Fibroblast of pulmonary artery (primary cell): ENCODE measurements at regions not wholly inside any gene's neighbourhood (a gene's known extent, or its start where the extent isn't known, plus 50 kb on each side); places are given as distances from the start of the nearest gene placed in this dataset.

ENCODE experiments used
- DNase-seq: peaks from one replicate; pipeline ENCODE4 v3.0.0-alpha.2; 2010; ENCODE audit warnings: low read depth
- H3K4me3 ChIP-seq: replicated peaks from 2 replicates; pipeline ENCODE4 v1.5.1; 2011; ENCODE audit warnings: low read depth, mild to moderate bottlenecking, control low read depth, low read length, moderate library complexity
- TF ChIP-seq, protein P1 (sequence below): IDR thresholded peaks from 2 replicates; pipeline ENCODE4 v1.5.1; 2011; ENCODE audit warnings: mild to moderate bottlenecking, control low read depth, low read length, inconsistent platforms; ENCODE audit errors: missing control alignments

DNA sequence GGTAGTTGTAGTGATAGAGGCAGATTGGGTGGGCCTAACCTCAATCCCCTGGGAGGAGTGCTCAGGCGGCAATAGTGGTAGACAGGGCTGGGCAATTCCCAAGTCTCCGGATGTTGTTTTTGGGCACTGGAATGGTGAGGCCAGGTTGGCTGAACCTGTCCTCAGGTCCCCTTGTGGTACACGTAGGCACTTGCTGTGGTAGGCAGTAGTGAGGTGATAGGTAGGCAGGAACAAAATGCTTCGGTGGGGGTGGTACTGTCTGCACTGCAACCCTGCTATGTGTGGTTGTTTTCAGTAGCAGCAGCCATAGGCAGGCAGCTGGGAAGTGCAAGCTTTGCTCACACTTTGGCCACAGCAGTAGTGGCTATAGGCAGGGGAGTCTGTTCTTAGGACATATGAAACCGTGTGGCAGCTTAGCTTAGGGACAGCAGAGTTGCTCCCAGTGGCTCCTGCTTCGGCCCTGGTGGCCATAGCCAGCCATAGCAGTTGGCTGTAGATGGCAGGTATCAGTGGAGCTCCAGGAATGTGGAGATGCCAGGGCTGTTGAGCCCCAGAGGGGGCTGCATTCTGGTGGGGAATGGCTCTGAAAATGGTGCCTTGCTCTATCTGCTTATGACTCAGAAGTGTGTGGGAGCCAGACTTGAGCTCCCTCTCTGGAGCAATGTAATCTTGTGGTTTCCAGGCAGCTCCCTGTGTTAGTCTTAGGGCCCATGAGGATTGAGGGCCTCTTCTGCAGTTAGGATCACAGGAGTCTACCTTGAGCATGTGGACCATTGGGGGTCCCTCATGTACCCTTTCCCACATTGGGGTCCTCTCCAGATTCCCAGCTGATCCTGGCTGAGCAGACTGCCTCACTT, 241.8 kb upstream of the BMP2 start:
- H3K4me3 ChIP-seq: no peak overlapping the region
- DNase-seq: peak; percentile 39
- TF ChIP-seq, protein P1, sequence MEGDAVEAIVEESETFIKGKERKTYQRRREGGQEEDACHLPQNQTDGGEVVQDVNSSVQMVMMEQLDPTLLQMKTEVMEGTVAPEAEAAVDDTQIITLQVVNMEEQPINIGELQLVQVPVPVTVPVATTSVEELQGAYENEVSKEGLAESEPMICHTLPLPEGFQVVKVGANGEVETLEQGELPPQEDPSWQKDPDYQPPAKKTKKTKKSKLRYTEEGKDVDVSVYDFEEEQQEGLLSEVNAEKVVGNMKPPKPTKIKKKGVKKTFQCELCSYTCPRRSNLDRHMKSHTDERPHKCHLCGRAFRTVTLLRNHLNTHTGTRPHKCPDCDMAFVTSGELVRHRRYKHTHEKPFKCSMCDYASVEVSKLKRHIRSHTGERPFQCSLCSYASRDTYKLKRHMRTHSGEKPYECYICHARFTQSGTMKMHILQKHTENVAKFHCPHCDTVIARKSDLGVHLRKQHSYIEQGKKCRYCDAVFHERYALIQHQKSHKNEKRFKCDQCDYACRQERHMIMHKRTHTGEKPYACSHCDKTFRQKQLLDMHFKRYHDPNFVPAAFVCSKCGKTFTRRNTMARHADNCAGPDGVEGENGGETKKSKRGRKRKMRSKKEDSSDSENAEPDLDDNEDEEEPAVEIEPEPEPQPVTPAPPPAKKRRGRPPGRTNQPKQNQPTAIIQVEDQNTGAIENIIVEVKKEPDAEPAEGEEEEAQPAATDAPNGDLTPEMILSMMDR: no peak

DNA sequence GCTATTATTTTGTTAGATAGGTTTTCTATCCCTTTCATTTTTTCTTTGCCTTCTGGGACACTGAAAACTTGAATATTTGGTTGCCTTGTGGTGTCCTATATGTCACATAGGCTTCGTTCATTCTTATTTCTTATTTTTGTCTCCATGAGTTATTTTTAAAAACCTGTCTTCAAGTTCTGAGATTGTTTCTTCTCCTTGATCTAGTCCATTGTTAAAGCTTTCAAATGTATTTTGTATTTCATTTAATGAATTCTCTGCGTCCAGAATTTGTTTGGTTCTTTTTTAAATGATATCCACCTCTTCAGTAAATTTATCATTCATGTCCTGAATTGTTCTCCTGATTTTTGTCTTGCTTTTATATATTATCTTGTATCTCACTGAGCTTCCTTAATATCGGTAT, 243.2 kb upstream of the BMP2 start:
- no peak for DNase-seq
- no peak overlapping the region for H3K4me3 ChIP-seq
- TF ChIP-seq, protein P1: no peak

DNA sequence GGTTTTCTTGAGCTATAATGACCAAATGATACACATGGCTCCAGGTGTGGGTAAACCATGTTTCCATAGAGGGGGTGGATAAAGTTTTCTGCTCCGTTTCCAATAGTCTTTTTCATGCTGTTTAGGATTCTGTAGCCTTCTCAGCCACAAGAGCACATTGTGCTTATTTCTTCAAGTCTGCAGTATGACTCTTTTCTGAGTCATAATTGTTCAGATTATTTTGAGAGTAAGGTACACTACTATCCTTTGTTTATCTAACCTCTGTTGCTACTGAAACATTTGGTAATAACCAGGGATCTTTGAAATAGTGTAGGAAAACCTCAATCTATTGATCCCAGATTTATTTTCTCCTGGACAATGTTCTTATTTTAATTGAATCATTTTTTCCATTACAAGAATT, 247.9 kb upstream of the BMP2 start:
- TF ChIP-seq, protein P1: no peak
- no peak overlapping the region for H3K4me3 ChIP-seq
- peak; percentile 69 for DNase-seq

DNA sequence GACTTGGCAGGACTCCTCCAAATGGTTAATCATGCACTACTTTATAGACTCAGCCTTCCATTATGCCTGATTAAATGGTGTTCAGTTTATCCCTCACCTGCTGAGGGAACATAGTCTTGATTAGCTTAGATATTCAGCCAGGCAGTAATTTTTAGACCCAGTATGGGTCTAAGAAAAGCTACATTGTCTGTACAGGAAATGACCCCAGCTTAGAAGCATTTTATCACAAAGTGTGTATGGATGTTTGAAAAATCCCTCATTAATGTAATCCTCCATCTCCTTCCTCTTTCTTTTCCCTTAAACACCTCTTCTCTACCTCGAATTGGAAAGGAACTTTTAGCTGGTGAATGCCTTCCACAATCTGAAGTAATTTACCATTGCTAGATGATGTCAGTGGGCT, 252.2 kb upstream of the BMP2 start:
- H3K4me3 ChIP-seq: no peak overlapping the region
- no peak for DNase-seq
- TF ChIP-seq, protein P1: no peak

DNA sequence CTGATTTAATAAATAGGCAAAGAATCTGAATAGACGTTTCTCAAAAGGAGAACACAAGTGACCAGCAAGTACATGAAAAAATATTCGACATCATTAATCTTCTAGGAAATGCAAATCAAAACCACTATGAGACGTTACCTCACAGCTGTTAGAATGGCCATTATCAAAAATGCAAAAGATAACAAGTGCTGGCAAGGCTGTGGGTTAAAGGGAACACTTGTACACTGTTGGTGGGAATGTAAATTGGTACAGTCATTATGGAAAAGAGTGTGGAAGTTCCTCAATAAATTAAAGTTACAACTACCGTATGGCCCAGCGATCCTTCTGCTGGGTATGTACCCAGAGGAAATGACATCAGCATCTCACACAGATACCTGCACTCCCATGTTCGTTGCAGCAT, 253.9 kb upstream of the BMP2 start:
- DNase-seq: no peak
- TF ChIP-seq, protein P1: no peak

DNA sequence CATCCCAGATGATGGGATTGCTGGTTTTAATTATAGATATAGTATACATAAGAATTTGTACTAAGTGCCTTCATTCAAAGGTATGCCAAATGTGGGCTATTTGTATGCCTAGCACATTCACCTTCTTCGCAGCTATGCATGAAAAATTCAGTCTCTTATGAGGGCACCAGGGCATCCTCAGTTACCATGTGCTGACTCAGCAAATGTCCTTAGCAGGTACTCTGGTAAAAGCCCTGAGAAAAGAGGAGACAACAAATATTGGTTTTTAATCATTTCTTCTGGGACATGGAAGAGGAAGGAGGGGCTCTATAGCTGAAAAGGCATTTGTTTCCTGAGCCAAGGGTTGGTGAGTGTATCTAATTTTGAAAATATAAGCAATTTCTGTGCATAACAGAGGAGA, 258.1 kb upstream of the BMP2 start:
- no peak overlapping the region for H3K4me3 ChIP-seq
- TF ChIP-seq, protein P1: no peak
- DNase-seq: no peak

More for the DNA sequence above, 253.9 kb upstream of the BMP2 start:
- H3K4me3 ChIP-seq: no peak overlapping the region

DNA sequence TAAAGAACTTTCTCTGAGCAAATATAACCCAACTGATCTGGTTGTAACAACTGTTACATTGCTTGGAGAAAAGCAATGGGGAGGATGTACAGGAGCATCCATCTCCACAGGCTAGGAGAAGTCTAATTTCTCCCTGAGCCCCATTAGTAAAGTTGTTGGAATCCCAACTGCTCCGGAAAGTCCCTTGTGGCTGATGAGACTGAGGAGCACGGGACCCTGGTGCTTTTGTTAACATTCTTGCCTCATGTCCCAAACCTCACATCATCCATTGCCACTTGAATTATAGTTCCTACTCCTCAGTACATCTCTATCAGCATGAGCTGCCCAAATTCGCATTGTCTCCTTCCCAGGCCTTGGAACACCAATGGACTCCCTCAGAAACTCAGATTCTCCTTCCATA, 260.6 kb upstream of the BMP2 start:
- TF ChIP-seq, protein P1: no peak
- DNase-seq: no peak
- H3K4me3 ChIP-seq: no peak overlapping the region
